ENCODE measurements at regions not wholly inside any gene's neighbourhood (a gene's known extent, or its start where the extent isn't known, plus 50 kb on each side); places are given as distances from the start of the nearest gene placed in this dataset.

- H3K27ac ChIP-seq (ENCODE audit: low read length), result no peak overlapping the region
- no peaks in the 10 kb centered on the region for H3K9me3 ChIP-seq (ENCODE audit: control insufficient read depth, low read depth, low read length)
- H3K27me3 ChIP-seq (ENCODE audit: control insufficient read depth, insufficient read depth, low read length), result no peaks in the 10 kb centered on the region
- H3K36me3 ChIP-seq (ENCODE audit: control insufficient read depth, insufficient read depth, low read length), result no peaks in the 10 kb centered on the region
- DNase-seq, result no peak
- no peaks in the 10 kb centered on the region for H3K4me1 ChIP-seq (ENCODE audit: control insufficient read depth, insufficient read depth, low read length)
- H3K4me3 ChIP-seq (ENCODE audit: low read length), result no peak overlapping the region
These were observed 387.4 kb upstream of the C2CD4B start for GRCh38 chr15:62552444-62552843.

- no peaks in the 10 kb centered on the region for H3K9me3 ChIP-seq (ENCODE audit: control insufficient read depth, low read depth, low read length)
- H3K36me3 ChIP-seq (ENCODE audit: control insufficient read depth, insufficient read depth, low read length), result no peaks in the 10 kb centered on the region
- no CpG with 5 or more reads among the region's 2 CpGs for WGBS (ENCODE audit: insufficient coverage, low lambda C conversion rate)
- H3K4me3 ChIP-seq (ENCODE audit: low read length), result no peak overlapping the region
- DNase-seq, result no peak
- H3K27me3 ChIP-seq (ENCODE audit: control insufficient read depth, insufficient read depth, low read length), result no peaks in the 10 kb centered on the region
- H3K4me1 ChIP-seq (ENCODE audit: control insufficient read depth, insufficient read depth, low read length), result peaks cover 9% of the 10 kb centered on the region
- no peak overlapping the region for H3K27ac ChIP-seq (ENCODE audit: low read length)
These were observed 389.0 kb upstream of the C2CD4B start for GRCh38 chr15:62553911-62554563.

- Histone ChIP-seq H3K4me1 (ENCODE audit: control insufficient read depth, insufficient read depth, low read length) (peaks cover 35% of the 10 kb centered on the region), H3K27me3 (ENCODE audit: control insufficient read depth, insufficient read depth, low read length) (no peaks in the 10 kb centered on the region), H3K27ac (ENCODE audit: low read length) (peak overlapping the region; percentile 36), H3K4me3 (ENCODE audit: low read length) (no peak overlapping the region), H3K9me3 (ENCODE audit: control insufficient read depth, low read depth, low read length) (no peaks in the 10 kb centered on the region), H3K36me3 (ENCODE audit: control insufficient read depth, insufficient read depth, low read length) (no peaks in the 10 kb centered on the region)
- WGBS (ENCODE audit: insufficient coverage, low lambda C conversion rate), result no CpG with 5 or more reads among the region's 8 CpGs
- DNase-seq, result peak; percentile 52 to 80
These were observed 393.7 kb upstream of the C2CD4B start for GRCh38 chr15:62558640-62559380.

- peaks cover 35% of the 10 kb centered on the region for H3K4me1 ChIP-seq (ENCODE audit: control insufficient read depth, insufficient read depth, low read length)
- H3K27ac ChIP-seq (ENCODE audit: low read length), result peak overlapping the region; percentile 36
- no CpG with 5 or more reads among the region's 1 CpG for WGBS (ENCODE audit: insufficient coverage, low lambda C conversion rate)
These were observed 394.3 kb upstream of the C2CD4B start for GRCh38 chr15:62559381-62559733.

GRCh38 chr15:62561059-62561519 lies 396.0 kb upstream of the C2CD4B start:
- WGBS (ENCODE audit: insufficient coverage, low lambda C conversion rate), result 33% methylated on average over 1 of the region's 11 CpGs
- H3K4me3 ChIP-seq (ENCODE audit: low read length), result peak overlapping the region; percentile 40
- H3K27ac ChIP-seq (ENCODE audit: low read length), result peak overlapping the region; percentile 83
- DNase-seq, result peak; percentile 90 to 95
- no peaks in the 10 kb centered on the region for H3K27me3 ChIP-seq (ENCODE audit: control insufficient read depth, insufficient read depth, low read length)
- H3K4me1 ChIP-seq (ENCODE audit: control insufficient read depth, insufficient read depth, low read length), result peaks cover 39% of the 10 kb centered on the region
- H3K36me3 ChIP-seq (ENCODE audit: control insufficient read depth, insufficient read depth, low read length), result no peaks in the 10 kb centered on the region
- no peaks in the 10 kb centered on the region for H3K9me3 ChIP-seq (ENCODE audit: control insufficient read depth, low read depth, low read length)

More at GRCh38 chr15:62559381-62559733, 394.3 kb upstream of the C2CD4B start:
- H3K36me3 ChIP-seq (ENCODE audit: control insufficient read depth, insufficient read depth, low read length), result no peaks in the 10 kb centered on the region
- H3K4me3 ChIP-seq (ENCODE audit: low read length), result no peak overlapping the region
- H3K27me3 ChIP-seq (ENCODE audit: control insufficient read depth, insufficient read depth, low read length), result no peaks in the 10 kb centered on the region
- no peaks in the 10 kb centered on the region for H3K9me3 ChIP-seq (ENCODE audit: control insufficient read depth, low read depth, low read length)
- DNase-seq, result peak in 1 of 2 donors; percentile 20

GRCh38 chr15:62561571-62561970 lies 396.5 kb upstream of the C2CD4B start:
- DNase-seq, result no peak
- H3K27ac ChIP-seq (ENCODE audit: low read length), result peak overlapping the region; percentile 83

GRCh38 chr15:62564886-62565633 lies 400.0 kb upstream of the C2CD4B start:
- DNase-seq, result peak in 1 of 2 donors; percentile 39
- WGBS (ENCODE audit: insufficient coverage, low lambda C conversion rate), result 44% methylated on average over 2 of the region's 4 CpGs
- no peak overlapping the region for H3K4me3 ChIP-seq (ENCODE audit: low read length)
- H3K9me3 ChIP-seq (ENCODE audit: control insufficient read depth, low read depth, low read length), result no peaks in the 10 kb centered on the region
- H3K27ac ChIP-seq (ENCODE audit: low read length), result no peak overlapping the region
- H3K36me3 ChIP-seq (ENCODE audit: control insufficient read depth, insufficient read depth, low read length), result no peaks in the 10 kb centered on the region
- peaks cover 33% of the 10 kb centered on the region for H3K4me1 ChIP-seq (ENCODE audit: control insufficient read depth, insufficient read depth, low read length)
- H3K27me3 ChIP-seq (ENCODE audit: control insufficient read depth, insufficient read depth, low read length), result no peaks in the 10 kb centered on the region

More at GRCh38 chr15:62561571-62561970, 396.5 kb upstream of the C2CD4B start:
- 21% methylated on average over 4 of the region's 8 CpGs for WGBS (ENCODE audit: insufficient coverage, low lambda C conversion rate)
- Histone ChIP-seq H3K27me3 (ENCODE audit: control insufficient read depth, insufficient read depth, low read length) (no peaks in the 10 kb centered on the region), H3K36me3 (ENCODE audit: control insufficient read depth, insufficient read depth, low read length) (no peaks in the 10 kb centered on the region), H3K4me3 (ENCODE audit: low read length) (peak overlapping the region; percentile 40), H3K9me3 (ENCODE audit: control insufficient read depth, low read depth, low read length) (no peaks in the 10 kb centered on the region), H3K4me1 (ENCODE audit: control insufficient read depth, insufficient read depth, low read length) (peaks cover 39% of the 10 kb centered on the region)

GRCh38 chr15:62565634-62566026 lies 400.5 kb upstream of the C2CD4B start:
- WGBS (ENCODE audit: insufficient coverage, low lambda C conversion rate), result no CpG with 5 or more reads among the region's 3 CpGs
- DNase-seq, result no peak
- no peaks in the 10 kb centered on the region for H3K36me3 ChIP-seq (ENCODE audit: control insufficient read depth, insufficient read depth, low read length)
- H3K27ac ChIP-seq (ENCODE audit: low read length), result no peak overlapping the region
- no peaks in the 10 kb centered on the region for H3K9me3 ChIP-seq (ENCODE audit: control insufficient read depth, low read depth, low read length)
- no peaks in the 10 kb centered on the region for H3K27me3 ChIP-seq (ENCODE audit: control insufficient read depth, insufficient read depth, low read length)
- H3K4me1 ChIP-seq (ENCODE audit: control insufficient read depth, insufficient read depth, low read length), result peaks cover 34% of the 10 kb centered on the region
- H3K4me3 ChIP-seq (ENCODE audit: low read length), result no peak overlapping the region

- H3K4me1 ChIP-seq (ENCODE audit: control insufficient read depth, insufficient read depth, low read length), result peaks cover 37% of the 10 kb centered on the region
- DNase-seq, result no peak
- WGBS (ENCODE audit: insufficient coverage, low lambda C conversion rate), result no CpG with 5 or more reads among the region's 5 CpGs
These were observed 401.2 kb upstream of the C2CD4B start for GRCh38 chr15:62566248-62566647.

GRCh38 chr15:62567501-62567900 lies 402.4 kb upstream of the C2CD4B start:
- WGBS (ENCODE audit: insufficient coverage, low lambda C conversion rate), result 100% methylated on average over 1 of the region's 9 CpGs
- Histone ChIP-seq H3K4me1 (ENCODE audit: control insufficient read depth, insufficient read depth, low read length) (peaks cover 33% of the 10 kb centered on the region), H3K27ac (ENCODE audit: low read length) (no peak overlapping the region), H3K4me3 (ENCODE audit: low read length) (no peak overlapping the region), H3K27me3 (ENCODE audit: control insufficient read depth, insufficient read depth, low read length) (no peaks in the 10 kb centered on the region), H3K36me3 (ENCODE audit: control insufficient read depth, insufficient read depth, low read length) (no peaks in the 10 kb centered on the region), H3K9me3 (ENCODE audit: control insufficient read depth, low read depth, low read length) (no peaks in the 10 kb centered on the region)
- no peak for DNase-seq

More at GRCh38 chr15:62566248-62566647, 401.2 kb upstream of the C2CD4B start:
- H3K4me3 ChIP-seq (ENCODE audit: low read length), result no peak overlapping the region
- H3K27ac ChIP-seq (ENCODE audit: low read length), result no peak overlapping the region
- H3K9me3 ChIP-seq (ENCODE audit: control insufficient read depth, low read depth, low read length), result no peaks in the 10 kb centered on the region
- no peaks in the 10 kb centered on the region for H3K27me3 ChIP-seq (ENCODE audit: control insufficient read depth, insufficient read depth, low read length)
- no peaks in the 10 kb centered on the region for H3K36me3 ChIP-seq (ENCODE audit: control insufficient read depth, insufficient read depth, low read length)
